GM12878 (cell line): ENCODE measurements at regions not wholly inside any gene's neighbourhood (a gene's known extent, or its start where the extent isn't known, plus 50 kb on each side); places are given as distances from the start of the nearest gene placed in this dataset.

Experiments used
- CHD1 ChIP-seq: IDR thresholded peaks from 2 replicates; pipeline ENCODE4 v1.6.1; 2012; ENCODE audit warnings: low read depth, low read length, improper control_type of control experiment
- JUND ChIP-seq: IDR thresholded peaks from 2 replicates; pipeline ENCODE4 v1.6.1; 2012; ENCODE audit warnings: low read depth, mild to moderate bottlenecking, low read length, improper control_type of control experiment, moderate library complexity
- MXI1 ChIP-seq: fragments of 150-350 bp; IDR thresholded peaks from 2 replicates; pipeline ENCODE4 v1.6.1; 2011; ENCODE audit warnings: low read depth, mild to moderate bottlenecking, inconsistent platforms, low read length, improper control_type of control experiment
- POLR2A ChIP-seq: IDR thresholded peaks from 2 replicates; pipeline ENCODE4 v1.6.1; 2011; ENCODE audit warnings: low read depth, mild to moderate bottlenecking, low read length
- POLR2AphosphoS5 ChIP-seq: IDR thresholded peaks from 2 replicates; pipeline ENCODE4 v1.6.1; 2011; ENCODE audit warnings: mild to moderate bottlenecking, low read length, inconsistent platforms
- TARDBP ChIP-seq: IDR thresholded peaks from 2 replicates; pipeline ENCODE4 v1.6.1; 2016; ENCODE audit warnings: borderline replicate concordance
- TCF7 ChIP-seq: IDR thresholded peaks from 2 replicates; pipeline ENCODE4 v1.6.1; 2014; ENCODE audit warnings: antibody characterized with exemption, borderline replicate concordance
- TF ChIP-seq, protein P1 (sequence below), 3 experiments: IDR thresholded peaks in 2 of 3; conservative IDR thresholded peaks in 1 of 3; 2 replicates each; pipeline ENCODE4 v1.5.1; 2011; ENCODE audit warnings: low read depth in 3 of 3, low read length in 3 of 3, mild to moderate bottlenecking in 3 of 3, control low read depth in 2 of 3, moderate library complexity in 2 of 3, inconsistent platforms in 1 of 3, mixed read lengths in 1 of 3; ENCODE audit not compliant: control insufficient read depth in 2 of 3, insufficient read depth in 1 of 3; ENCODE audit errors: extremely low read depth in 1 of 3

GRCh38 chr2:226429476-226429875, 370.1 kb downstream of the IRS1 start:
- no peak for TF ChIP-seq POLR2AphosphoS5
- no peak for TF ChIP-seq CHD1
- no peak for TF ChIP-seq MXI1
- TF ChIP-seq TARDBP: no peak
- TF ChIP-seq, protein P1, sequence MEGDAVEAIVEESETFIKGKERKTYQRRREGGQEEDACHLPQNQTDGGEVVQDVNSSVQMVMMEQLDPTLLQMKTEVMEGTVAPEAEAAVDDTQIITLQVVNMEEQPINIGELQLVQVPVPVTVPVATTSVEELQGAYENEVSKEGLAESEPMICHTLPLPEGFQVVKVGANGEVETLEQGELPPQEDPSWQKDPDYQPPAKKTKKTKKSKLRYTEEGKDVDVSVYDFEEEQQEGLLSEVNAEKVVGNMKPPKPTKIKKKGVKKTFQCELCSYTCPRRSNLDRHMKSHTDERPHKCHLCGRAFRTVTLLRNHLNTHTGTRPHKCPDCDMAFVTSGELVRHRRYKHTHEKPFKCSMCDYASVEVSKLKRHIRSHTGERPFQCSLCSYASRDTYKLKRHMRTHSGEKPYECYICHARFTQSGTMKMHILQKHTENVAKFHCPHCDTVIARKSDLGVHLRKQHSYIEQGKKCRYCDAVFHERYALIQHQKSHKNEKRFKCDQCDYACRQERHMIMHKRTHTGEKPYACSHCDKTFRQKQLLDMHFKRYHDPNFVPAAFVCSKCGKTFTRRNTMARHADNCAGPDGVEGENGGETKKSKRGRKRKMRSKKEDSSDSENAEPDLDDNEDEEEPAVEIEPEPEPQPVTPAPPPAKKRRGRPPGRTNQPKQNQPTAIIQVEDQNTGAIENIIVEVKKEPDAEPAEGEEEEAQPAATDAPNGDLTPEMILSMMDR (IDR thresholded peaks at IDR 0.05 in 2 of 3, conservative IDR thresholded peaks at IDR 0.05 in 1 of 3; ENCODE audit: control insufficient read depth in 2 of 3, extremely low read depth in 1 of 3, insufficient read depth in 1 of 3, low read depth in 3 of 3, low read length in 3 of 3): no peak
- no peak for TF ChIP-seq POLR2A
- TF ChIP-seq JUND: no peak
- no peak for TF ChIP-seq TCF7
